ENCODE measurements at regions not wholly inside any gene's neighbourhood (a gene's known extent, or its start where the extent isn't known, plus 50 kb on each side); places are given as distances from the start of the nearest gene placed in this dataset.

GRCh38 chr11:106353031-106353430 lies 275.6 kb downstream of the AASDHPPT start:
- DNase-seq, result no peak

- no peak for DNase-seq
Measured at GRCh38 chr11:106369224-106369623, 291.8 kb downstream of the AASDHPPT start.

- no peak for DNase-seq
Measured at GRCh38 chr11:106378513-106379179, 301.2 kb downstream of the AASDHPPT start.

GRCh38 chr11:106379265-106379664 lies 301.8 kb downstream of the AASDHPPT start:
- no peak for DNase-seq

- DNase-seq, result no peak
Measured at GRCh38 chr11:106379712-106380111, 302.2 kb downstream of the AASDHPPT start.

- DNase-seq, result no peak
Measured at GRCh38 chr11:106381895-106382294, 304.4 kb downstream of the AASDHPPT start.

GRCh38 chr11:106384429-106384828 lies 307.0 kb downstream of the AASDHPPT start:
- DNase-seq, result no peak

- DNase-seq, result no peak
Measured at GRCh38 chr11:106386519-106386918, 309.1 kb downstream of the AASDHPPT start.

- DNase-seq, result no peak
Measured at GRCh38 chr11:106389101-106389500, 311.6 kb downstream of the AASDHPPT start.

- no peak for DNase-seq
Measured at GRCh38 chr11:106390078-106390477, 312.6 kb downstream of the AASDHPPT start.

- DNase-seq, result no peak
Measured at GRCh38 chr11:106391771-106392420, 314.4 kb downstream of the AASDHPPT start.

- DNase-seq, result no peak
Measured at GRCh38 chr11:106395716-106396349, 318.4 kb downstream of the AASDHPPT start.

- no peak for DNase-seq
Measured at GRCh38 chr11:106397787-106398501, 320.5 kb downstream of the AASDHPPT start.

- no peak for DNase-seq
Measured at GRCh38 chr11:106398502-106399075, 321.1 kb downstream of the AASDHPPT start.

GRCh38 chr11:106399076-106399511 lies 321.6 kb downstream of the AASDHPPT start:
- no peak for DNase-seq

GRCh38 chr11:106399624-106400023 lies 322.2 kb downstream of the AASDHPPT start:
- no peak for DNase-seq

- no peak for DNase-seq
Measured at GRCh38 chr11:106400949-106401570, 323.6 kb downstream of the AASDHPPT start.

- no peak for DNase-seq
Measured at GRCh38 chr11:106403751-106404150, 326.3 kb downstream of the AASDHPPT start.

- no peak for DNase-seq
Measured at GRCh38 chr11:106409222-106409621, 331.8 kb downstream of the AASDHPPT start.

- DNase-seq, result no peak
Measured at GRCh38 chr11:106409671-106410070, 332.2 kb downstream of the AASDHPPT start.

GRCh38 chr11:106410902-106411301 lies 333.4 kb downstream of the AASDHPPT start:
- DNase-seq, result no peak

GRCh38 chr11:106413222-106413621 lies 335.8 kb downstream of the AASDHPPT start:
- no peak for DNase-seq

- no peak for DNase-seq
Measured at GRCh38 chr11:106415510-106415909, 338.0 kb downstream of the AASDHPPT start.
